Activated CD4-positive, CD25-positive, alpha-beta regulatory T cell treated with anti-CD3 and anti-CD28 coated beads, Interleukin-2, amount 50 U/mL, for 24 hours (primary cell): ENCODE measurements at regions not wholly inside any gene's neighbourhood (a gene's known extent, or its start where the extent isn't known, plus 50 kb on each side); places are given as distances from the start of the nearest gene placed in this dataset.

Experiments
- ATAC-seq, 2 donors: fragments of 150-1000 bp; cut with Tn5 transposase; one replicate each; pipeline ENCODE4 v1.10.0; 2021; ENCODE audit warnings: mild to moderate bottlenecking in 1 of 2, moderate library complexity in 1 of 2

- ATAC-seq, result no peak
These were observed 612.6 kb downstream of the GALR1 start for GRCh38 chr18:77862066-77862757.

- no peak for ATAC-seq
These were observed 616.2 kb downstream of the GALR1 start for GRCh38 chr18:77865853-77866252.

GRCh38 chr18:77866351-77866750 is 616.7 kb downstream of the GALR1 start:
- no peak for ATAC-seq

- ATAC-seq, result no peak
These were observed 620.6 kb downstream of the GALR1 start for GRCh38 chr18:77870199-77870598.

- no peak for ATAC-seq
These were observed 621.2 kb downstream of the GALR1 start for GRCh38 chr18:77870894-77871293.

GRCh38 chr18:77872166-77872565 is 622.5 kb downstream of the GALR1 start:
- no peak for ATAC-seq

- ATAC-seq, result no peak
These were observed 626.7 kb downstream of the GALR1 start for GRCh38 chr18:77876319-77876865.

GRCh38 chr18:77879829-77880228 is 630.2 kb downstream of the GALR1 start:
- no peak for ATAC-seq

GRCh38 chr18:77884454-77884853 is 634.8 kb downstream of the GALR1 start:
- no peak for ATAC-seq

GRCh38 chr18:77894060-77894459 is 644.4 kb downstream of the GALR1 start:
- ATAC-seq, result no peak

- no peak for ATAC-seq
These were observed 645.6 kb downstream of the GALR1 start for GRCh38 chr18:77895250-77895649.

GRCh38 chr18:77896586-77897252 is 647.1 kb downstream of the GALR1 start:
- ATAC-seq, result no peak

GRCh38 chr18:77897606-77898005 is 648.0 kb downstream of the GALR1 start:
- no peak for ATAC-seq

- peak; percentile 91 to 95 for ATAC-seq
These were observed 650.5 kb downstream of the GALR1 start for GRCh38 chr18:77899972-77900754.

- no peak for ATAC-seq
These were observed 655.4 kb downstream of the GALR1 start for GRCh38 chr18:77905011-77905410.

GRCh38 chr18:77905449-77906055 is 655.9 kb downstream of the GALR1 start:
- no peak for ATAC-seq

GRCh38 chr18:77906103-77906892 is 656.6 kb downstream of the GALR1 start:
- no peak for ATAC-seq

- no peak for ATAC-seq
These were observed 660.7 kb downstream of the GALR1 start for GRCh38 chr18:77910347-77910746.

- ATAC-seq, result no peak
These were observed 662.4 kb downstream of the GALR1 start for GRCh38 chr18:77911971-77912605.

GRCh38 chr18:77918730-77919129 is 669.1 kb downstream of the GALR1 start:
- ATAC-seq, result no peak

GRCh38 chr18:77919923-77920322 is 670.3 kb downstream of the GALR1 start:
- ATAC-seq, result no peak

GRCh38 chr18:77935342-77935741 is 685.7 kb downstream of the GALR1 start:
- no peak for ATAC-seq
